ENCODE measurements at regions not wholly inside any gene's neighbourhood (a gene's known extent, or its start where the extent isn't known, plus 50 kb on each side); places are given as distances from the start of the nearest gene placed in this dataset.

GRCh38 chr4:161134795-161135194, 1029.0 kb downstream of the FSTL5 start:
- Histone ChIP-seq H3K4me3 (no peak overlapping the region), H3K4me1 (ENCODE audit: insufficient read depth) (no peaks in the 10 kb centered on the region), H3K27ac (no peak overlapping the region), H3K9me2 (ENCODE audit: insufficient read depth) (no peaks in the 10 kb centered on the region), H3K9me3 (ENCODE audit: low read depth) (no peaks in the 10 kb centered on the region), H3K9ac (no peak overlapping the region), H2AFZ (no peak overlapping the region), H3F3A (ENCODE audit: insufficient read depth) (no peaks in the 10 kb centered on the region), H3K79me2 (ENCODE audit: insufficient read depth) (no peaks in the 10 kb centered on the region), H3K36me3 (ENCODE audit: low read depth) (no peaks in the 10 kb centered on the region), H3K4me2 (ENCODE audit: unreplicated experiment) (no peak overlapping the region), H4K20me1 (ENCODE audit: insufficient read depth) (no peaks in the 10 kb centered on the region), H3K27me3 (replicated peaks; ENCODE audit: insufficient read depth) (no peaks in the 10 kb centered on the region)
- TF ChIP-seq EZH2phosphoT487 (IDR thresholded peaks at IDR 0.05; ENCODE audit: insufficient read depth, low read depth), result no peak
- TF ChIP-seq EZH2 (IDR thresholded peaks at IDR 0.05; ENCODE audit: insufficient read depth, poor library complexity, severe bottlenecking), result no peak
- in situ Hi-C loops (cut with MboI), result no loop called here
- 22 to 24% methylated on average over 2 of the region's 2 CpGs for WGBS, 2 experiments (ENCODE audit: low coverage in 1 of 2, low lambda C conversion rate in 2 of 2, missing lambda C conversion rate in 2 of 2)
- no peak for DNase-seq

GRCh38 chr4:161133586-161134276, 1030.1 kb downstream of the FSTL5 start:
- H3K79me2 ChIP-seq (ENCODE audit: insufficient read depth), result no peaks in the 10 kb centered on the region
- in situ Hi-C loops (cut with MboI), result no loop called here
- peaks cover 3% of the 10 kb centered on the region for H3K9me3 ChIP-seq (ENCODE audit: low read depth)
- no peaks in the 10 kb centered on the region for H3K36me3 ChIP-seq (ENCODE audit: low read depth)
- TF ChIP-seq EZH2 (IDR thresholded peaks at IDR 0.05; ENCODE audit: insufficient read depth, poor library complexity, severe bottlenecking), result no peak
- no peak for TF ChIP-seq EZH2phosphoT487 (IDR thresholded peaks at IDR 0.05; ENCODE audit: insufficient read depth, low read depth)
- H3K4me3 ChIP-seq, result no peak overlapping the region
- no peak overlapping the region for H3K9ac ChIP-seq
- H4K20me1 ChIP-seq (ENCODE audit: insufficient read depth), result no peaks in the 10 kb centered on the region
- H3K9me2 ChIP-seq (ENCODE audit: insufficient read depth), result no peaks in the 10 kb centered on the region
- WGBS, 2 experiments (ENCODE audit: low coverage in 1 of 2, low lambda C conversion rate in 2 of 2, missing lambda C conversion rate in 2 of 2), result 1 to 6% methylated on average over 4 of the region's 4 CpGs
- H2AFZ ChIP-seq, result no peak overlapping the region
- H3K4me2 ChIP-seq (ENCODE audit: unreplicated experiment), result no peak overlapping the region
- no peak for DNase-seq
- H3K27ac ChIP-seq, result no peak overlapping the region
- no peaks in the 10 kb centered on the region for H3K4me1 ChIP-seq (ENCODE audit: insufficient read depth)
- no peaks in the 10 kb centered on the region for H3F3A ChIP-seq (ENCODE audit: insufficient read depth)
- H3K27me3 ChIP-seq (replicated peaks; ENCODE audit: insufficient read depth), result no peaks in the 10 kb centered on the region

GRCh38 chr4:161132715-161133425, 1030.9 kb downstream of the FSTL5 start:
- H3F3A ChIP-seq (ENCODE audit: insufficient read depth), result no peaks in the 10 kb centered on the region
- no peak overlapping the region for H3K27ac ChIP-seq
- peaks cover 3% of the 10 kb centered on the region for H3K9me3 ChIP-seq (ENCODE audit: low read depth)
- WGBS, 2 experiments (ENCODE audit: low coverage in 1 of 2, low lambda C conversion rate in 2 of 2, missing lambda C conversion rate in 2 of 2), result 23 to 28% methylated on average over 4 of the region's 4 CpGs
- no peak overlapping the region for H3K4me3 ChIP-seq
- H3K79me2 ChIP-seq (ENCODE audit: insufficient read depth), result no peaks in the 10 kb centered on the region
- H3K9ac ChIP-seq, result no peak overlapping the region
- no peak overlapping the region for H2AFZ ChIP-seq
- in situ Hi-C loops (cut with MboI), result no loop called here
- TF ChIP-seq EZH2phosphoT487 (IDR thresholded peaks at IDR 0.05; ENCODE audit: insufficient read depth, low read depth), result no peak
- TF ChIP-seq EZH2 (IDR thresholded peaks at IDR 0.05; ENCODE audit: insufficient read depth, poor library complexity, severe bottlenecking), result no peak
- H4K20me1 ChIP-seq (ENCODE audit: insufficient read depth), result no peaks in the 10 kb centered on the region
- no peak overlapping the region for H3K4me2 ChIP-seq (ENCODE audit: unreplicated experiment)
- no peaks in the 10 kb centered on the region for H3K9me2 ChIP-seq (ENCODE audit: insufficient read depth)
- H3K27me3 ChIP-seq (replicated peaks; ENCODE audit: insufficient read depth), result no peaks in the 10 kb centered on the region
- no peaks in the 10 kb centered on the region for H3K36me3 ChIP-seq (ENCODE audit: low read depth)
- no peak for DNase-seq
- no peaks in the 10 kb centered on the region for H3K4me1 ChIP-seq (ENCODE audit: insufficient read depth)

GRCh38 chr4:161121451-161121850, 1042.3 kb downstream of the FSTL5 start:
- no peak overlapping the region for H2AFZ ChIP-seq
- in situ Hi-C loops (cut with MboI), result no loop called here
- no peak for TF ChIP-seq EZH2phosphoT487 (IDR thresholded peaks at IDR 0.05; ENCODE audit: insufficient read depth, low read depth)
- no peak for TF ChIP-seq EZH2 (IDR thresholded peaks at IDR 0.05; ENCODE audit: insufficient read depth, poor library complexity, severe bottlenecking)
- H3K9me3 ChIP-seq (ENCODE audit: low read depth), result no peaks in the 10 kb centered on the region
- no peaks in the 10 kb centered on the region for H3K4me1 ChIP-seq (ENCODE audit: insufficient read depth)
- no peak overlapping the region for H3K4me2 ChIP-seq (ENCODE audit: unreplicated experiment)
- no peaks in the 10 kb centered on the region for H3K9me2 ChIP-seq (ENCODE audit: insufficient read depth)
- H3F3A ChIP-seq (ENCODE audit: insufficient read depth), result no peaks in the 10 kb centered on the region
- H3K4me3 ChIP-seq, result no peak overlapping the region
- no peaks in the 10 kb centered on the region for H3K36me3 ChIP-seq (ENCODE audit: low read depth)
- no peak for DNase-seq
- WGBS, 2 experiments (ENCODE audit: low coverage in 1 of 2, low lambda C conversion rate in 2 of 2, missing lambda C conversion rate in 2 of 2), result 27% methylated on average over 2 of the region's 2 CpGs
- no peaks in the 10 kb centered on the region for H3K79me2 ChIP-seq (ENCODE audit: insufficient read depth)
- no peak overlapping the region for H3K9ac ChIP-seq
- H3K27me3 ChIP-seq (replicated peaks; ENCODE audit: insufficient read depth), result no peaks in the 10 kb centered on the region
- H4K20me1 ChIP-seq (ENCODE audit: insufficient read depth), result no peaks in the 10 kb centered on the region
- no peak overlapping the region for H3K27ac ChIP-seq

All from GM23248 (cell line).